ENCODE measurements at regions not wholly inside any gene's neighbourhood (a gene's known extent, or its start where the extent isn't known, plus 50 kb on each side); places are given as distances from the start of the nearest gene placed in this dataset.

DNA sequence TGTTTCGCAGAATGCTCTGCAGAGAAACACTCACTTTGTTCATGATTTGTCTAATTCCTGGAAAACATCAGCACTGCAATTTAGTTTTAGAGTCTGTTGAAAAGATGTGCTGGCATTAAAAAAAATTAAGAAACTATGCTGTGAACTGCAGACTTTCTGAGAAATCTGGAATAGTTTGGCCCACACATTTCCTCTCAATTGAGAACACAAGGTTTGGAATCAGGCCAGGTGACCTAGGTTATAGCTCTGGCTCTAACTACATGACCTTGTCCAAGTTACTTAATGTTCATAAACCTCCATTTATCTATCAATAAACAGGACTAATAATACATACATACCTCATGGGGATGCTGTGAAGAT, 61.4 kb upstream of the ENPEP start:
- no peak for TF ChIP-seq EZH2phosphoT487 (IDR thresholded peaks at IDR 0.05; ENCODE audit: unreplicated experiment)
- TF ChIP-seq, protein P1, sequence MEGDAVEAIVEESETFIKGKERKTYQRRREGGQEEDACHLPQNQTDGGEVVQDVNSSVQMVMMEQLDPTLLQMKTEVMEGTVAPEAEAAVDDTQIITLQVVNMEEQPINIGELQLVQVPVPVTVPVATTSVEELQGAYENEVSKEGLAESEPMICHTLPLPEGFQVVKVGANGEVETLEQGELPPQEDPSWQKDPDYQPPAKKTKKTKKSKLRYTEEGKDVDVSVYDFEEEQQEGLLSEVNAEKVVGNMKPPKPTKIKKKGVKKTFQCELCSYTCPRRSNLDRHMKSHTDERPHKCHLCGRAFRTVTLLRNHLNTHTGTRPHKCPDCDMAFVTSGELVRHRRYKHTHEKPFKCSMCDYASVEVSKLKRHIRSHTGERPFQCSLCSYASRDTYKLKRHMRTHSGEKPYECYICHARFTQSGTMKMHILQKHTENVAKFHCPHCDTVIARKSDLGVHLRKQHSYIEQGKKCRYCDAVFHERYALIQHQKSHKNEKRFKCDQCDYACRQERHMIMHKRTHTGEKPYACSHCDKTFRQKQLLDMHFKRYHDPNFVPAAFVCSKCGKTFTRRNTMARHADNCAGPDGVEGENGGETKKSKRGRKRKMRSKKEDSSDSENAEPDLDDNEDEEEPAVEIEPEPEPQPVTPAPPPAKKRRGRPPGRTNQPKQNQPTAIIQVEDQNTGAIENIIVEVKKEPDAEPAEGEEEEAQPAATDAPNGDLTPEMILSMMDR (conservative IDR thresholded peaks at IDR 0.05; ENCODE audit: low read depth in 2 of 2), result no peak
- no peak for TF ChIP-seq POLR2AphosphoS5 (IDR thresholded peaks at IDR 0.05; ENCODE audit: low read depth)
- TF ChIP-seq, protein P2, sequence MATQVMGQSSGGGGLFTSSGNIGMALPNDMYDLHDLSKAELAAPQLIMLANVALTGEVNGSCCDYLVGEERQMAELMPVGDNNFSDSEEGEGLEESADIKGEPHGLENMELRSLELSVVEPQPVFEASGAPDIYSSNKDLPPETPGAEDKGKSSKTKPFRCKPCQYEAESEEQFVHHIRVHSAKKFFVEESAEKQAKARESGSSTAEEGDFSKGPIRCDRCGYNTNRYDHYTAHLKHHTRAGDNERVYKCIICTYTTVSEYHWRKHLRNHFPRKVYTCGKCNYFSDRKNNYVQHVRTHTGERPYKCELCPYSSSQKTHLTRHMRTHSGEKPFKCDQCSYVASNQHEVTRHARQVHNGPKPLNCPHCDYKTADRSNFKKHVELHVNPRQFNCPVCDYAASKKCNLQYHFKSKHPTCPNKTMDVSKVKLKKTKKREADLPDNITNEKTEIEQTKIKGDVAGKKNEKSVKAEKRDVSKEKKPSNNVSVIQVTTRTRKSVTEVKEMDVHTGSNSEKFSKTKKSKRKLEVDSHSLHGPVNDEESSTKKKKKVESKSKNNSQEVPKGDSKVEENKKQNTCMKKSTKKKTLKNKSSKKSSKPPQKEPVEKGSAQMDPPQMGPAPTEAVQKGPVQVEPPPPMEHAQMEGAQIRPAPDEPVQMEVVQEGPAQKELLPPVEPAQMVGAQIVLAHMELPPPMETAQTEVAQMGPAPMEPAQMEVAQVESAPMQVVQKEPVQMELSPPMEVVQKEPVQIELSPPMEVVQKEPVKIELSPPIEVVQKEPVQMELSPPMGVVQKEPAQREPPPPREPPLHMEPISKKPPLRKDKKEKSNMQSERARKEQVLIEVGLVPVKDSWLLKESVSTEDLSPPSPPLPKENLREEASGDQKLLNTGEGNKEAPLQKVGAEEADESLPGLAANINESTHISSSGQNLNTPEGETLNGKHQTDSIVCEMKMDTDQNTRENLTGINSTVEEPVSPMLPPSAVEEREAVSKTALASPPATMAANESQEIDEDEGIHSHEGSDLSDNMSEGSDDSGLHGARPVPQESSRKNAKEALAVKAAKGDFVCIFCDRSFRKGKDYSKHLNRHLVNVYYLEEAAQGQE (IDR thresholded peaks at IDR 0.05; ENCODE audit: unreplicated experiment), result no peak
- TF ChIP-seq ZNF331 (CRISPR knock-in tag; IDR thresholded peaks at IDR 0.05; ENCODE audit: low read depth), result no peak
- TF ChIP-seq EZH2 (IDR thresholded peaks at IDR 0.05; ENCODE audit: low read depth, unreplicated experiment), result no peak
- TF ChIP-seq ZNF114 (CRISPR knock-in tag; IDR thresholded peaks at IDR 0.05), result no peak
